Suprapubic skin (tissue), 4 donors: ENCODE measurements at regions not wholly inside any gene's neighbourhood (a gene's known extent, or its start where the extent isn't known, plus 50 kb on each side); places are given as distances from the start of the nearest gene placed in this dataset.

Source experiments
- CTCF ChIP-seq, 2 donors: fragments of 200-600 bp in 1 of 2; fragments of 450-650 bp in 1 of 2; sonication (generic) in 1 of 2; IDR thresholded peaks; one replicate each; pipeline ENCODE4 v1.5.1; 2016 to 2019; ENCODE audit warnings: antibody characterized with exemption in 2 of 2, mild to moderate bottlenecking in 1 of 2, moderate library complexity in 1 of 2
- EP300 ChIP-seq: sonication (generic); formaldehyde crosslinking; IDR thresholded peaks from one replicate; pipeline ENCODE4 v1.6.1; 2017; ENCODE audit warnings: antibody characterized with exemption
- POLR2A ChIP-seq, 2 donors: fragments of 450-650 bp; IDR thresholded peaks; one replicate each; pipeline ENCODE4 v1.6.1; 2017; ENCODE audit warnings: antibody characterized with exemption in 2 of 2, mild to moderate bottlenecking in 2 of 2, moderate library complexity in 2 of 2
- POLR2AphosphoS5 ChIP-seq, 3 donors: sonication (generic); formaldehyde crosslinking; IDR thresholded peaks; one replicate each; pipeline ENCODE4 v1.6.1; 2017; ENCODE audit warnings: antibody characterized with exemption in 3 of 3

- TF ChIP-seq CTCF (IDR thresholded peaks at IDR 0.05) (no peak), POLR2AphosphoS5 (IDR thresholded peaks at IDR 0.05) (no peak), POLR2A (IDR thresholded peaks at IDR 0.05) (no peak), EP300 (no peak)
These were observed 311.5 kb downstream of the MFSD1 start for GRCh38 chr3:159113221-159113875.
